ENCODE measurements at regions not wholly inside any gene's neighbourhood (a gene's known extent, or its start where the extent isn't known, plus 50 kb on each side); places are given as distances from the start of the nearest gene placed in this dataset.

GRCh38 chr1:106998431-106999002 lies 58.0 kb upstream of the PRMT6 start:
- DNase-seq (no peak), ATAC-seq (ENCODE audit: insufficient read depth, low read depth) (no peak)
- Histone ChIP-seq H3K79me2 (ENCODE audit: insufficient read depth, low read length) (no peaks in the 10 kb centered on the region), H4K20me1 (ENCODE audit: insufficient read depth, low read length) (no peaks in the 10 kb centered on the region), H3K4me1 (ENCODE audit: insufficient read depth, low read length) (no peaks in the 10 kb centered on the region), H3K9me3 (ENCODE audit: insufficient read depth, low read length, severe bottlenecking) (no peaks in the 10 kb centered on the region), H3K9ac (ENCODE audit: low read depth, low read length) (no peak overlapping the region), H3K27ac (ENCODE audit: low read length) (no peak overlapping the region), H3K4me3 (ENCODE audit: low read depth in 1 of 2, low read length in 2 of 2) (no peak overlapping the region), H3K4me2 (ENCODE audit: insufficient read depth, low read length) (no peak overlapping the region), H3K27me3 (ENCODE audit: insufficient read depth, low read length, poor library complexity) (no peaks in the 10 kb centered on the region), H2AFZ (ENCODE audit: low read depth, low read length) (no peak overlapping the region), H3K36me3 (ENCODE audit: insufficient read depth, low read length) (no peaks in the 10 kb centered on the region)
- TF ChIP-seq EZH2 (IDR thresholded peaks at IDR 0.05; ENCODE audit: borderline replicate concordance, low read depth, low read length, severe bottlenecking) (no peak), CTCF (IDR thresholded peaks at IDR 0.05; ENCODE audit: borderline replicate concordance, extremely low read depth, low read length, poor library complexity, severe bottlenecking) (no peak)

- Histone ChIP-seq H3K4me1 (ENCODE audit: insufficient read depth, low read length) (no peaks in the 10 kb centered on the region), H3K4me2 (ENCODE audit: insufficient read depth, low read length) (no peak overlapping the region), H3K9me3 (ENCODE audit: insufficient read depth, low read length, severe bottlenecking) (no peaks in the 10 kb centered on the region), H3K36me3 (ENCODE audit: insufficient read depth, low read length) (no peaks in the 10 kb centered on the region), H3K27ac (ENCODE audit: low read length) (no peak overlapping the region), H3K79me2 (ENCODE audit: insufficient read depth, low read length) (no peaks in the 10 kb centered on the region), H4K20me1 (ENCODE audit: insufficient read depth, low read length) (no peaks in the 10 kb centered on the region), H3K4me3 (ENCODE audit: low read depth in 1 of 2, low read length in 2 of 2) (no peak overlapping the region), H2AFZ (ENCODE audit: low read depth, low read length) (no peak overlapping the region), H3K27me3 (ENCODE audit: insufficient read depth, low read length, poor library complexity) (no peaks in the 10 kb centered on the region), H3K9ac (ENCODE audit: low read depth, low read length) (no peak overlapping the region)
- no peak for DNase-seq
- ATAC-seq (ENCODE audit: insufficient read depth, low read depth): no peak
- TF ChIP-seq CTCF (IDR thresholded peaks at IDR 0.05; ENCODE audit: borderline replicate concordance, extremely low read depth, low read length, poor library complexity, severe bottlenecking): no peak
- TF ChIP-seq EZH2 (IDR thresholded peaks at IDR 0.05; ENCODE audit: borderline replicate concordance, low read depth, low read length, severe bottlenecking): no peak
These were observed 55.6 kb upstream of the PRMT6 start for GRCh38 chr1:107000902-107001301.

GRCh38 chr1:107003972-107004371 lies 52.5 kb upstream of the PRMT6 start:
- H3K4me3 ChIP-seq (ENCODE audit: low read depth in 1 of 2, low read length in 2 of 2): no peak overlapping the region
- no peaks in the 10 kb centered on the region for H3K9me3 ChIP-seq (ENCODE audit: insufficient read depth, low read length, severe bottlenecking)
- H3K4me1 ChIP-seq (ENCODE audit: insufficient read depth, low read length): no peaks in the 10 kb centered on the region
- no peaks in the 10 kb centered on the region for H3K27me3 ChIP-seq (ENCODE audit: insufficient read depth, low read length, poor library complexity)
- ATAC-seq (ENCODE audit: insufficient read depth, low read depth) (no peak), DNase-seq (no peak)
- no peak overlapping the region for H3K4me2 ChIP-seq (ENCODE audit: insufficient read depth, low read length)
- no peaks in the 10 kb centered on the region for H3K36me3 ChIP-seq (ENCODE audit: insufficient read depth, low read length)
- no peaks in the 10 kb centered on the region for H4K20me1 ChIP-seq (ENCODE audit: insufficient read depth, low read length)
- H3K27ac ChIP-seq (ENCODE audit: low read length): no peak overlapping the region
- H3K9ac ChIP-seq (ENCODE audit: low read depth, low read length): no peak overlapping the region
- no peaks in the 10 kb centered on the region for H3K79me2 ChIP-seq (ENCODE audit: insufficient read depth, low read length)
- no peak overlapping the region for H2AFZ ChIP-seq (ENCODE audit: low read depth, low read length)
- TF ChIP-seq CTCF (IDR thresholded peaks at IDR 0.05; ENCODE audit: borderline replicate concordance, extremely low read depth, low read length, poor library complexity, severe bottlenecking) (no peak), EZH2 (IDR thresholded peaks at IDR 0.05; ENCODE audit: borderline replicate concordance, low read depth, low read length, severe bottlenecking) (no peak)

GRCh38 chr1:107004421-107004820 lies 52.1 kb upstream of the PRMT6 start:
- TF ChIP-seq CTCF (IDR thresholded peaks at IDR 0.05; ENCODE audit: borderline replicate concordance, extremely low read depth, low read length, poor library complexity, severe bottlenecking) (no peak), EZH2 (IDR thresholded peaks at IDR 0.05; ENCODE audit: borderline replicate concordance, low read depth, low read length, severe bottlenecking) (no peak)
- DNase-seq: no peak
- Histone ChIP-seq H3K9me3 (ENCODE audit: insufficient read depth, low read length, severe bottlenecking) (no peaks in the 10 kb centered on the region), H3K27ac (ENCODE audit: low read length) (no peak overlapping the region), H3K4me2 (ENCODE audit: insufficient read depth, low read length) (no peak overlapping the region), H3K79me2 (ENCODE audit: insufficient read depth, low read length) (no peaks in the 10 kb centered on the region), H2AFZ (ENCODE audit: low read depth, low read length) (no peak overlapping the region), H3K36me3 (ENCODE audit: insufficient read depth, low read length) (no peaks in the 10 kb centered on the region), H4K20me1 (ENCODE audit: insufficient read depth, low read length) (no peaks in the 10 kb centered on the region), H3K4me3 (ENCODE audit: low read depth in 1 of 2, low read length in 2 of 2) (no peak overlapping the region), H3K9ac (ENCODE audit: low read depth, low read length) (no peak overlapping the region), H3K4me1 (ENCODE audit: insufficient read depth, low read length) (no peaks in the 10 kb centered on the region), H3K27me3 (ENCODE audit: insufficient read depth, low read length, poor library complexity) (no peaks in the 10 kb centered on the region)
- ATAC-seq (ENCODE audit: insufficient read depth, low read depth): no peak
